Effector memory CD4-positive, alpha-beta T cell (primary cell): ENCODE measurements at regions not wholly inside any gene's neighbourhood (a gene's known extent, or its start where the extent isn't known, plus 50 kb on each side); places are given as distances from the start of the nearest gene placed in this dataset.

Experiments
- DNase-seq, 3 donors: peaks; one replicate each; pipeline ENCODE4 v3.0.0-alpha.2; 2020
- H3K27ac ChIP-seq: 2 replicates; pipeline ENCODE4 v1.7.0; 2013; ENCODE audit warnings: mild to moderate bottlenecking, low read length, moderate library complexity; ENCODE audit not compliant: insufficient read depth, poor library complexity, severe bottlenecking
- H3K27me3 ChIP-seq: replicated peaks from 2 replicates; pipeline ENCODE4 v1.7.0; 2013; ENCODE audit warnings: mild to moderate bottlenecking, low read length; ENCODE audit not compliant: insufficient read depth, control insufficient read depth, poor library complexity, severe bottlenecking
- H3K36me3 ChIP-seq: 2 replicates; pipeline ENCODE4 v1.7.0; 2013; ENCODE audit warnings: mild to moderate bottlenecking, low read length, moderate library complexity; ENCODE audit not compliant: control insufficient read depth, insufficient read depth
- H3K4me1 ChIP-seq: 2 replicates; pipeline ENCODE4 v1.7.0; 2013; ENCODE audit warnings: low read length, mild to moderate bottlenecking; ENCODE audit not compliant: control insufficient read depth, insufficient read depth, poor library complexity, severe bottlenecking
- H3K4me3 ChIP-seq: 2 replicates; pipeline ENCODE4 v1.7.0; 2013; ENCODE audit warnings: low read length, low read depth, mild to moderate bottlenecking; ENCODE audit not compliant: insufficient read depth, poor library complexity, severe bottlenecking
- H3K9me3 ChIP-seq: 2 replicates; pipeline ENCODE4 v1.7.0; 2013; ENCODE audit warnings: mild to moderate bottlenecking, low read length, moderate library complexity; ENCODE audit not compliant: control insufficient read depth

GRCh38 chr5:124446120-124446519 lies 300.3 kb downstream of the ZNF608 start:
- Histone ChIP-seq H3K4me1 (no peaks in the 10 kb centered on the region), H3K36me3 (no peaks in the 10 kb centered on the region), H3K4me3 (no peak overlapping the region), H3K27me3 (no peaks in the 10 kb centered on the region), H3K9me3 (no peaks in the 10 kb centered on the region), H3K27ac (no peak overlapping the region)
- DNase-seq = no peak

- H3K9me3 ChIP-seq = no peaks in the 10 kb centered on the region
- H3K27me3 ChIP-seq = no peaks in the 10 kb centered on the region
- no peak overlapping the region for H3K27ac ChIP-seq
- H3K4me1 ChIP-seq = no peaks in the 10 kb centered on the region
- no peak overlapping the region for H3K4me3 ChIP-seq
- no peak for DNase-seq
- H3K36me3 ChIP-seq = no peaks in the 10 kb centered on the region
Measured at GRCh38 chr5:124445070-124445619, 301.3 kb downstream of the ZNF608 start.

GRCh38 chr5:124444147-124444775 lies 302.2 kb downstream of the ZNF608 start:
- Histone ChIP-seq H3K4me1 (no peaks in the 10 kb centered on the region), H3K36me3 (no peaks in the 10 kb centered on the region), H3K27ac (no peak overlapping the region), H3K4me3 (no peak overlapping the region), H3K27me3 (no peaks in the 10 kb centered on the region), H3K9me3 (no peaks in the 10 kb centered on the region)
- no peak for DNase-seq

GRCh38 chr5:124440471-124440870 lies 306.0 kb downstream of the ZNF608 start:
- Histone ChIP-seq H3K4me1 (no peaks in the 10 kb centered on the region), H3K4me3 (no peak overlapping the region), H3K9me3 (no peaks in the 10 kb centered on the region), H3K27ac (no peak overlapping the region), H3K27me3 (no peaks in the 10 kb centered on the region), H3K36me3 (no peaks in the 10 kb centered on the region)
- DNase-seq = no peak

- no peak overlapping the region for H3K27ac ChIP-seq
- H3K9me3 ChIP-seq = no peaks in the 10 kb centered on the region
- no peak for DNase-seq
- no peaks in the 10 kb centered on the region for H3K4me1 ChIP-seq
- H3K4me3 ChIP-seq = no peak overlapping the region
- no peaks in the 10 kb centered on the region for H3K27me3 ChIP-seq
- H3K36me3 ChIP-seq = no peaks in the 10 kb centered on the region
Measured at GRCh38 chr5:124439609-124440008, 306.8 kb downstream of the ZNF608 start.

GRCh38 chr5:124438903-124439281 lies 307.5 kb downstream of the ZNF608 start:
- Histone ChIP-seq H3K9me3 (no peaks in the 10 kb centered on the region), H3K4me1 (no peaks in the 10 kb centered on the region), H3K4me3 (no peak overlapping the region), H3K27ac (no peak overlapping the region), H3K27me3 (no peaks in the 10 kb centered on the region), H3K36me3 (no peaks in the 10 kb centered on the region)
- DNase-seq = no peak

GRCh38 chr5:124438026-124438902 lies 308.2 kb downstream of the ZNF608 start:
- H3K4me3 ChIP-seq = no peak overlapping the region
- no peaks in the 10 kb centered on the region for H3K9me3 ChIP-seq
- no peaks in the 10 kb centered on the region for H3K36me3 ChIP-seq
- DNase-seq = no peak
- no peaks in the 10 kb centered on the region for H3K27me3 ChIP-seq
- H3K4me1 ChIP-seq = no peaks in the 10 kb centered on the region
- H3K27ac ChIP-seq = no peak overlapping the region

- H3K4me3 ChIP-seq = no peak overlapping the region
- H3K27me3 ChIP-seq = no peaks in the 10 kb centered on the region
- no peak for DNase-seq
- no peaks in the 10 kb centered on the region for H3K9me3 ChIP-seq
- H3K27ac ChIP-seq = no peak overlapping the region
- no peaks in the 10 kb centered on the region for H3K36me3 ChIP-seq
- no peaks in the 10 kb centered on the region for H3K4me1 ChIP-seq
Measured at GRCh38 chr5:124436294-124436693, 310.1 kb downstream of the ZNF608 start.

GRCh38 chr5:124433170-124433569 lies 313.3 kb downstream of the ZNF608 start:
- Histone ChIP-seq H3K27me3 (no peaks in the 10 kb centered on the region), H3K9me3 (no peaks in the 10 kb centered on the region)

GRCh38 chr5:124421584-124421983 lies 324.9 kb downstream of the ZNF608 start:
- Histone ChIP-seq H3K4me3 (no peak overlapping the region), H3K4me1 (no peaks in the 10 kb centered on the region), H3K27me3 (no peaks in the 10 kb centered on the region), H3K9me3 (no peaks in the 10 kb centered on the region), H3K36me3 (no peaks in the 10 kb centered on the region), H3K27ac (no peak overlapping the region)
- DNase-seq = no peak

More at GRCh38 chr5:124433170-124433569, 313.3 kb downstream of the ZNF608 start:
- H3K4me3 ChIP-seq = no peak overlapping the region
- H3K36me3 ChIP-seq = no peaks in the 10 kb centered on the region
- no peak for DNase-seq
- H3K27ac ChIP-seq = no peak overlapping the region
- no peaks in the 10 kb centered on the region for H3K4me1 ChIP-seq
